Subcutaneous abdominal adipose tissue (tissue), 5 donors: ENCODE measurements at regions not wholly inside any gene's neighbourhood (a gene's known extent, or its start where the extent isn't known, plus 50 kb on each side); places are given as distances from the start of the nearest gene placed in this dataset.

Experiments
- H3K27ac ChIP-seq: one replicate; pipeline ENCODE4 v1.7.0; 2013; ENCODE audit warnings: low read depth, mild to moderate bottlenecking, inconsistent platforms, low read length, moderate library complexity
- H3K27me3 ChIP-seq, 5 donors: one replicate each; pipeline ENCODE4 v1.7.0; 2013; ENCODE audit warnings: low read length in 5 of 5, inconsistent platforms in 1 of 5; ENCODE audit not compliant: control insufficient read depth in 5 of 5, insufficient read depth in 4 of 5
- H3K36me3 ChIP-seq, 5 donors: one replicate each; pipeline ENCODE4 v1.7.0; 2013; ENCODE audit warnings: low read length in 5 of 5; ENCODE audit not compliant: control insufficient read depth in 5 of 5, insufficient read depth in 5 of 5
- H3K4me1 ChIP-seq, 5 donors: one replicate each; pipeline ENCODE4 v1.7.0; 2013; ENCODE audit warnings: low read length in 5 of 5, mild to moderate bottlenecking in 3 of 5, moderate library complexity in 1 of 5; ENCODE audit not compliant: control insufficient read depth in 5 of 5, insufficient read depth in 5 of 5
- H3K4me3 ChIP-seq, 5 donors: one replicate each; pipeline ENCODE4 v1.7.0; 2013; ENCODE audit warnings: low read length in 5 of 5, low read depth in 1 of 5
- H3K9ac ChIP-seq, 5 donors: one replicate each; pipeline ENCODE4 v1.7.0; 2013; ENCODE audit warnings: low read length in 5 of 5, mild to moderate bottlenecking in 4 of 5, moderate library complexity in 3 of 5
- H3K9me3 ChIP-seq, 5 donors: one replicate each; pipeline ENCODE4 v1.7.0; 2013; ENCODE audit warnings: low read length in 5 of 5; ENCODE audit not compliant: control insufficient read depth in 5 of 5
- donor health status: healthy.
- donor health status: healthy.
- donor health status: healthy.
- donor health status: healthy.
- donor health status: healthy.

GRCh38 chr5:78726571-78726970, 78.0 kb upstream of the LHFPL2 start:
- Histone ChIP-seq H3K27ac (no peak overlapping the region), H3K27me3 (no peaks in the 10 kb centered on the region), H3K4me1 (no peaks in the 10 kb centered on the region), H3K4me3 (no peak overlapping the region), H3K9ac (no peak overlapping the region), H3K36me3 (no peaks in the 10 kb centered on the region), H3K9me3 (no peaks in the 10 kb centered on the region)

- H3K27ac ChIP-seq: no peak overlapping the region
- peaks cover 0 to under 1% (median 0%) of the 10 kb centered on the region in 5 donors for H3K4me1 ChIP-seq
- H3K36me3 ChIP-seq: no peaks in the 10 kb centered on the region
- H3K27me3 ChIP-seq: no peaks in the 10 kb centered on the region
- H3K9me3 ChIP-seq: no peaks in the 10 kb centered on the region
- H3K4me3 ChIP-seq: no peak overlapping the region
- no peak overlapping the region for H3K9ac ChIP-seq
Measured at GRCh38 chr5:78726003-78726402, 77.4 kb upstream of the LHFPL2 start.

GRCh38 chr5:78724061-78724460, 75.5 kb upstream of the LHFPL2 start:
- Histone ChIP-seq H3K27me3 (no peaks in the 10 kb centered on the region), H3K36me3 (no peaks in the 10 kb centered on the region), H3K4me1 (peaks cover 0 to 8% (median 6%) of the 10 kb centered on the region in 5 donors)

GRCh38 chr5:78720997-78721396, 72.4 kb upstream of the LHFPL2 start:
- Histone ChIP-seq H3K36me3 (no peaks in the 10 kb centered on the region), H3K9ac (no peak overlapping the region), H3K27ac (no peak overlapping the region), H3K4me3 (no peak overlapping the region), H3K4me1 (peaks cover 0 to 8% (median 6%) of the 10 kb centered on the region in 5 donors), H3K9me3 (no peaks in the 10 kb centered on the region), H3K27me3 (no peaks in the 10 kb centered on the region)

More at GRCh38 chr5:78724061-78724460, 75.5 kb upstream of the LHFPL2 start:
- H3K9me3 ChIP-seq: no peaks in the 10 kb centered on the region
- H3K9ac ChIP-seq: no peak overlapping the region
- H3K27ac ChIP-seq: no peak overlapping the region
- H3K4me3 ChIP-seq: no peak overlapping the region

GRCh38 chr5:78720227-78720985, 71.8 kb upstream of the LHFPL2 start:
- H3K27ac ChIP-seq: no peak overlapping the region
- H3K9me3 ChIP-seq: no peaks in the 10 kb centered on the region
- H3K27me3 ChIP-seq: no peaks in the 10 kb centered on the region
- no peak overlapping the region for H3K9ac ChIP-seq
- no peak overlapping the region for H3K4me3 ChIP-seq
- H3K4me1 ChIP-seq: peaks cover 0 to 8% (median 6%) of the 10 kb centered on the region in 5 donors
- no peaks in the 10 kb centered on the region for H3K36me3 ChIP-seq

- Histone ChIP-seq H3K4me1 (peaks cover 0 to 8% (median 6%) of the 10 kb centered on the region in 5 donors), H3K4me3 (no peak overlapping the region), H3K36me3 (no peaks in the 10 kb centered on the region), H3K27me3 (no peaks in the 10 kb centered on the region), H3K9ac (no peak overlapping the region), H3K9me3 (no peaks in the 10 kb centered on the region), H3K27ac (no peak overlapping the region)
Measured at GRCh38 chr5:78719504-78720219, 71.1 kb upstream of the LHFPL2 start.

GRCh38 chr5:78718824-78719223, 70.3 kb upstream of the LHFPL2 start:
- no peaks in the 10 kb centered on the region for H3K36me3 ChIP-seq
- no peak overlapping the region for H3K9ac ChIP-seq
- no peak overlapping the region for H3K4me3 ChIP-seq
- no peak overlapping the region for H3K27ac ChIP-seq
- H3K27me3 ChIP-seq: no peaks in the 10 kb centered on the region
- peaks cover 0 to 8% (median 6%) of the 10 kb centered on the region in 5 donors for H3K4me1 ChIP-seq
- H3K9me3 ChIP-seq: no peaks in the 10 kb centered on the region

GRCh38 chr5:78717674-78718584, 69.4 kb upstream of the LHFPL2 start:
- H3K36me3 ChIP-seq: no peaks in the 10 kb centered on the region
- no peaks in the 10 kb centered on the region for H3K27me3 ChIP-seq
- no peak overlapping the region for H3K4me3 ChIP-seq
- H3K9me3 ChIP-seq: no peaks in the 10 kb centered on the region
- no peak overlapping the region for H3K27ac ChIP-seq
- peaks cover 0 to 8% (median 6%) of the 10 kb centered on the region in 5 donors for H3K4me1 ChIP-seq
- no peak overlapping the region for H3K9ac ChIP-seq

GRCh38 chr5:78716206-78716605, 67.6 kb upstream of the LHFPL2 start:
- Histone ChIP-seq H3K9me3 (no peaks in the 10 kb centered on the region), H3K27ac (no peak overlapping the region), H3K36me3 (no peaks in the 10 kb centered on the region), H3K9ac (no peak overlapping the region), H3K27me3 (no peaks in the 10 kb centered on the region), H3K4me3 (no peak overlapping the region), H3K4me1 (peaks cover 0 to 8% (median 6%) of the 10 kb centered on the region in 5 donors)
